GM12873 (cell line): ENCODE measurements at regions not wholly inside any gene's neighbourhood (a gene's known extent, or its start where the extent isn't known, plus 50 kb on each side); places are given as distances from the start of the nearest gene placed in this dataset.

Experiments
- CTCF ChIP-seq: IDR thresholded peaks from 2 replicates; pipeline ENCODE4 v1.5.1; 2012; ENCODE audit warnings: low read depth, mild to moderate bottlenecking, moderate library complexity, low read length, control low read depth; ENCODE audit not compliant: insufficient read depth; ENCODE audit errors: missing control alignments

DNA sequence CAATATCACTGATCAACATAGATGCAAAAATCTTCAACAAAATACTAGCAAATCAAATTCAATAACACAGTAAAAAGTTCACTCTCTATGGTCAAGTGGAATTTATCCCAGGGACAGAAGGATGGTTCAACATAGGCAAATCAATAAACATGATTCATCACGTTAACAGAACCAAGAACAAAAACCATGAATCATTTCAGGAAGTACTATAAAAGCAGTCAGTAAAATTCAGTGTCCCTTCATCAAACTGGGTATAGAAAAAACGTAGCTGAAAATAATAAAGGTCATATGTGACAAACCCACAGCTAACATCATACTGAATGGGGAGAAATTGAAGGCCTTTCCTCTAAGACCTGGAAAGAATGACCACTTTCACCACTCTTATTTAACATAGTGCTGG is 172.1 kb downstream of the POLR2M start:
- TF ChIP-seq CTCF: no peak

DNA sequence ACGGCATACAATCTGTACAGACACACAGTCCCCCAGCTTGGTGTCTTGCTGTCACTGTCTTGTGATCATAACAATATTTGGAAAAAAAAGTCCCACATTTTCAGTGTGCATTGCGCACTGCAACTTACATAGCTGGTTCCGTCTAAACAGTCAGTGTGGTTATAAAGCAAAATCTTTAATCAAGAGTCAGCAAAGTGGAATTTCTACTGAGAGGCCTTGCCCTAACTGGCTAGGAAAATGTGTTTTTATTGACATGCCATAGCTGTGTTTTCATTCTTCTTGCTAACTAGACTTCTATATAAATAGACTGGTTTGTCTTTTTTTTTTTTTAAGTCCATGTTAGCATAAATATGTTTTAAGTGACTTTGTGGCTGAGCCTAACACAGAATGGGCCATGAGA is 174.8 kb downstream of the POLR2M start:
- TF ChIP-seq CTCF: no peak

DNA sequence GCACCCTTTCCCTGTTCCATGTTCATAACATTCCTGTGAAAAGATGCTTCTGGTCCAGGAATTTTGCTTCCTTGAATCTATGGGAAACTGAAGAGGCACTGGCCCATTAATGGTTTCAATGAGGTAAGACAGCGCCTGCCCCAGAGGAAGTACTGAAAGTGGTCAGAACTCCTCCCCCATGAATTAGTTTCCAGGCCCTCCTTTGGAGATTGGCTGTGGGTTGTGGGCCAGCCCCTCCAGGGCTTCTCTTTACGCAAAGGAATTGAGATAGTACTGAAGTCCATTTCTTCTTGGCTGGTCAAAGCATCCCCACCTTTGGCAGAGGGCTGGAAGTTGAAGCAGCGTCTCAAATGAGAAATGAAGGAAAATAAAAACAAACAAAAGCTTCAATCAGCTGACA is 175.5 kb downstream of the POLR2M start:
- TF ChIP-seq CTCF: no peak

- TF ChIP-seq CTCF: no peak
Observed at GRCh38 chr15:57883701-57884100, 177.2 kb downstream of the POLR2M start.

DNA sequence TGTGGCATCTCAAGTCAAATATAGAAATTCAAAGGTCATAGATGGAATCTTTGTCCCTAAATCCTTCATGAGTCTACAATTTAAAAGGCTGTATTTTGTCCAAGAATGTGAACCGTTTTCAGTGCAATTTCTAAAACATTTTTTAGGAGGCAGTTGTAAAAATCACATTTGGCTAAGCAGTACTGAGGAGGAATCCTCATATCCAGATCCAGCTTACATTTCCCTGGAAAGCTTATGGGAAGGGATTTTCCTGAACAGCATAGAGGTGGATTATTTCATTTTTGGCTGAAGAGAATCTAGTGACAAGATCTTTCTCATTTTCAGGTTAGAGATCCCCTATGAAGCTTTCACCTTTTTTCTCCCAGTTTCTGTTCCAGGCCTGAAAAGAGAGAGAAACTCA is 178.4 kb downstream of the POLR2M start:
- TF ChIP-seq CTCF: no peak

DNA sequence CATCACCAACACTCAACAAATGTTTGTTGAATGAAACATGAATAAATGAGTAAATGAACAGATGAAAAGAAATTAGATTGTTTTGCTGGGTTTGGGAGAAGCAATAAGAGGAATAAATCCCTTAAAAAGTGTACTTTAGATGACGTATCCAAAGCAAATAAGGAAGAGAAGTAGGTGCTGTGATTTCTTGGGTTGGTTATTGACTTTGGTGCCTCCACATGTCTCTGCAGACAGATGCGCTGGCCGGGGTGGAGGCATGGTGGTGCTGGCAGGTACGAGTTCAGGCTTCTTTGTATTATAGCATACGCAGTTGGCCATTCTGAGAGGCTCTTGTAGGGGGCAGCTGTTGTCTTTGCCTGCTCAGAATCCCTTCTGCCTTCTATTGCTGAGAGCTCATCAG is 178.9 kb downstream of the POLR2M start:
- no peak for TF ChIP-seq CTCF

GRCh38 chr15:57887825-57888224 is 177.7 kb downstream of the ALDH1A2 start:
- no peak for TF ChIP-seq CTCF

DNA sequence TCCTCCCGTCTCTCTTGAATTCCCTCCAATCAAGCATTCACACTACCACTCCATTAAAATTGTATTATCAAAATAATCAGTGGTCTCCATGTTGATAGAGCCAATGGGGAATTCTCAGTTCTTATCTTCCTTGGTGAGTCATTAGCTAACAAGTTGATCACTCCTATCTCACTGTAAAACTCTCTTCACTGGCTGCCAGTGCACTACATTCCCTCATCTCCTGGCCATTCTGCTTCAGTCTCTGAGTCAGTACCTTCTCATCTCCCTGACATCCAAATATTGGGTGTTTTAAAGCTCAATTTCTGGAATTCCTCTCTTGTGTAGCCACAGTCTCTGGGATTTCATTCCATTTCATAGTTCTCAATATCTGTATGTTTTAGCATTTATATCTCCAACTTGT is 175.2 kb downstream of the ALDH1A2 start:
- TF ChIP-seq CTCF: no peak
